ENCODE measurements at regions not wholly inside any gene's neighbourhood (a gene's known extent, or its start where the extent isn't known, plus 50 kb on each side); places are given as distances from the start of the nearest gene placed in this dataset.

- no TSS peak for BruUV-seq (replicated peaks)
- Histone ChIP-seq H2AFZ (no peak overlapping the region), H3K36me3 (ENCODE audit: low read depth) (no peaks in the 10 kb centered on the region), H3K4me1 (replicated peaks; ENCODE audit: insufficient read depth) (no peaks in the 10 kb centered on the region), H3K27me3 (ENCODE audit: insufficient read depth, low read depth) (peaks cover 88% of the 10 kb centered on the region), H3K9me2 (ENCODE audit: insufficient read depth) (no peaks in the 10 kb centered on the region), H3K79me2 (ENCODE audit: low read depth) (no peaks in the 10 kb centered on the region), H3K4me3 (no peak overlapping the region), H3K4me2 (no peak overlapping the region), H3F3A (ENCODE audit: insufficient read depth, low read depth) (no peaks in the 10 kb centered on the region), H3K9me3 (ENCODE audit: insufficient read depth, low read depth) (no peaks in the 10 kb centered on the region), H4K20me1 (ENCODE audit: insufficient read depth) (no peaks in the 10 kb centered on the region), H3K27ac (no peak overlapping the region)
- intact Hi-C loops (cut with micrococcal nuclease; ENCODE audit: unreplicated experiment): no loop called here
- no peak for DNase-seq
- ChIA-PET CTCF (no interaction called here), POLR2A (ENCODE audit: unreplicated experiment) (no interaction called here)
- TF ChIP-seq EZH2 (IDR thresholded peaks at IDR 0.05; ENCODE audit: low read depth) (no peak), CTCF (conservative IDR thresholded peaks at IDR 0.05) (no peak)
Measured at GRCh38 chr11:45384016-45384415, 97.9 kb upstream of the SYT13 start.

- no peak overlapping the region for H3K27ac ChIP-seq
- H4K20me1 ChIP-seq (ENCODE audit: insufficient read depth): no peaks in the 10 kb centered on the region
- no peaks in the 10 kb centered on the region for H3F3A ChIP-seq (ENCODE audit: insufficient read depth, low read depth)
- POLR2A ChIA-PET (ENCODE audit: unreplicated experiment): no interaction called here
- no peak for TF ChIP-seq EZH2 (IDR thresholded peaks at IDR 0.05; ENCODE audit: low read depth)
- no peak for TF ChIP-seq CTCF (conservative IDR thresholded peaks at IDR 0.05)
- H3K9me2 ChIP-seq (ENCODE audit: insufficient read depth): no peaks in the 10 kb centered on the region
- DNase-seq: no peak
- CTCF ChIA-PET: no interaction called here
- H3K4me1 ChIP-seq (replicated peaks; ENCODE audit: insufficient read depth): no peaks in the 10 kb centered on the region
- H3K27me3 ChIP-seq (ENCODE audit: insufficient read depth, low read depth): peaks cover 87% of the 10 kb centered on the region
- no peaks in the 10 kb centered on the region for H3K36me3 ChIP-seq (ENCODE audit: low read depth)
- H3K4me2 ChIP-seq: no peak overlapping the region
- H3K4me3 ChIP-seq: no peak overlapping the region
- no peaks in the 10 kb centered on the region for H3K9me3 ChIP-seq (ENCODE audit: insufficient read depth, low read depth)
- intact Hi-C loops (cut with micrococcal nuclease; ENCODE audit: unreplicated experiment): no loop called here
- no TSS peak for BruUV-seq (replicated peaks)
- no peak overlapping the region for H2AFZ ChIP-seq
- H3K79me2 ChIP-seq (ENCODE audit: low read depth): no peaks in the 10 kb centered on the region
Measured at GRCh38 chr11:45383224-45383623, 97.1 kb upstream of the SYT13 start.

- intact Hi-C loops (cut with micrococcal nuclease; ENCODE audit: unreplicated experiment): no loop called here
- Histone ChIP-seq H3K4me2 (no peak overlapping the region), H3K27me3 (ENCODE audit: insufficient read depth, low read depth) (peaks cover 88% of the 10 kb centered on the region), H2AFZ (no peak overlapping the region), H3K79me2 (ENCODE audit: low read depth) (no peaks in the 10 kb centered on the region), H3K9me3 (ENCODE audit: insufficient read depth, low read depth) (no peaks in the 10 kb centered on the region), H3K4me1 (replicated peaks; ENCODE audit: insufficient read depth) (no peaks in the 10 kb centered on the region), H3K9me2 (ENCODE audit: insufficient read depth) (no peaks in the 10 kb centered on the region), H4K20me1 (ENCODE audit: insufficient read depth) (no peaks in the 10 kb centered on the region), H3K4me3 (no peak overlapping the region), H3K36me3 (ENCODE audit: low read depth) (no peaks in the 10 kb centered on the region), H3K27ac (no peak overlapping the region), H3F3A (ENCODE audit: insufficient read depth, low read depth) (no peaks in the 10 kb centered on the region)
- TF ChIP-seq CTCF (conservative IDR thresholded peaks at IDR 0.05) (no peak), EZH2 (IDR thresholded peaks at IDR 0.05; ENCODE audit: low read depth) (no peak)
- ChIA-PET POLR2A (ENCODE audit: unreplicated experiment) (no interaction called here), CTCF (no interaction called here)
- BruUV-seq (replicated peaks): no TSS peak
- no peak for DNase-seq
Measured at GRCh38 chr11:45382133-45382878, 96.2 kb upstream of the SYT13 start.

Data from PC-9 (cell line).